Breast epithelium (tissue), 3 donors: ENCODE measurements at regions not wholly inside any gene's neighbourhood (a gene's known extent, or its start where the extent isn't known, plus 50 kb on each side); places are given as distances from the start of the nearest gene placed in this dataset.

Source experiments
- POLR2A ChIP-seq: fragments of 450-650 bp; IDR thresholded peaks from one replicate; pipeline ENCODE4 v1.6.1; 2016; ENCODE audit warnings: antibody characterized with exemption, mild to moderate bottlenecking, moderate library complexity
- POLR2AphosphoS5 ChIP-seq, 3 donors: sonication (generic); formaldehyde crosslinking; IDR thresholded peaks; one replicate each; pipeline ENCODE4 v1.6.1; 2017; ENCODE audit warnings: antibody characterized with exemption in 3 of 3
- TF ChIP-seq, protein P1 (sequence below), 3 donors: fragments of 450-650 bp; IDR thresholded peaks; one replicate each; pipeline ENCODE4 v1.5.1; 2016 to 2017; ENCODE audit warnings: antibody characterized with exemption in 3 of 3, mild to moderate bottlenecking in 3 of 3, moderate library complexity in 3 of 3

DNA sequence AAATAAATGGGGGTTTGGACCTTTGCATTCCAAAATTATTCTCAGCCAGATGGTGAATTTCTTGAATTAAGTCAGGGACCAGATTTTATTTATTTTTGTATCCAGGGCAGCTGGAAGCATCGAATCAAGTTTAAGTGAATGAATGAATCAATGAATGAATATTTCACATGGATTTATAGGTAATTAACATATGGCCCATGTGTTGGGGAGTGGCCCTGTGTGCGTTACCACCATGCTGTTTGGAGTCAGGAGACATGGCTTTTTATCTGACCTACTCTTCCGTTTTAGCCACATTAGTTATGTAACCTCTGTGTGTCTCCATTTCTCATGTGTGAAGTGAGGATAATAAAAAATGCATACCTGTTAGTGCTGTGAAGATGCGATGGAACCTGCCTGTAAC lies 213.5 kb downstream of the CDH26 start:
- TF ChIP-seq, protein P1, sequence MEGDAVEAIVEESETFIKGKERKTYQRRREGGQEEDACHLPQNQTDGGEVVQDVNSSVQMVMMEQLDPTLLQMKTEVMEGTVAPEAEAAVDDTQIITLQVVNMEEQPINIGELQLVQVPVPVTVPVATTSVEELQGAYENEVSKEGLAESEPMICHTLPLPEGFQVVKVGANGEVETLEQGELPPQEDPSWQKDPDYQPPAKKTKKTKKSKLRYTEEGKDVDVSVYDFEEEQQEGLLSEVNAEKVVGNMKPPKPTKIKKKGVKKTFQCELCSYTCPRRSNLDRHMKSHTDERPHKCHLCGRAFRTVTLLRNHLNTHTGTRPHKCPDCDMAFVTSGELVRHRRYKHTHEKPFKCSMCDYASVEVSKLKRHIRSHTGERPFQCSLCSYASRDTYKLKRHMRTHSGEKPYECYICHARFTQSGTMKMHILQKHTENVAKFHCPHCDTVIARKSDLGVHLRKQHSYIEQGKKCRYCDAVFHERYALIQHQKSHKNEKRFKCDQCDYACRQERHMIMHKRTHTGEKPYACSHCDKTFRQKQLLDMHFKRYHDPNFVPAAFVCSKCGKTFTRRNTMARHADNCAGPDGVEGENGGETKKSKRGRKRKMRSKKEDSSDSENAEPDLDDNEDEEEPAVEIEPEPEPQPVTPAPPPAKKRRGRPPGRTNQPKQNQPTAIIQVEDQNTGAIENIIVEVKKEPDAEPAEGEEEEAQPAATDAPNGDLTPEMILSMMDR (IDR thresholded peaks at IDR 0.05) = no peak
- no peak for TF ChIP-seq POLR2AphosphoS5 (IDR thresholded peaks at IDR 0.05)
- TF ChIP-seq POLR2A = no peak
